HEK293T (cell line): ENCODE measurements at regions not wholly inside any gene's neighbourhood (a gene's known extent, or its start where the extent isn't known, plus 50 kb on each side); places are given as distances from the start of the nearest gene placed in this dataset.

Experiments
- CTCF ChIA-PET: fragments of 350-600 bp; formaldehyde crosslinking; extraction: SDS; loops from one replicate; lab custom pipeline; 2021; ENCODE audit warnings: antibody characterized with exemption, inconsistent platforms; lab: Yijun Ruan, JAX
- POLR2A ChIA-PET: fragments of 350-600 bp; formaldehyde crosslinking; extraction: SDS; loops from one replicate; lab custom pipeline; 2020; ENCODE audit warnings: antibody characterized with exemption, inconsistent platforms; lab: Yijun Ruan, JAX
- DNase-seq: peaks from one replicate; pipeline ENCODE4 v3.0.0; 2012; ENCODE audit warnings: mixed read lengths; ENCODE audit errors: extremely low spot score
- ARNT ChIP-seq: fragments of 450-650 bp; IDR thresholded peaks from 2 replicates; pipeline ENCODE4 v1.6.1; 2017; ENCODE audit warnings: mild to moderate bottlenecking
- BHLHE40 ChIP-seq: fragments of 450-650 bp; IDR thresholded peaks from 2 replicates; pipeline ENCODE4 v1.6.1; 2016; ENCODE audit warnings: mild to moderate bottlenecking, moderate library complexity, borderline replicate concordance
- CTBP1 ChIP-seq: fragments of 450-650 bp; IDR thresholded peaks from 2 replicates; pipeline ENCODE4 v1.6.1; 2016; ENCODE audit warnings: borderline replicate concordance
- ELF4 ChIP-seq: fragments of 450-650 bp; IDR thresholded peaks from 2 replicates; pipeline ENCODE4 v1.6.1; 2017; ENCODE audit warnings: antibody characterized with exemption
- FOXA1 ChIP-seq: fragments of 450-650 bp; IDR thresholded peaks from 2 replicates; pipeline ENCODE4 v1.6.1; 2016; ENCODE audit warnings: mild to moderate bottlenecking
- FOXK2 ChIP-seq: fragments of 450-650 bp; IDR thresholded peaks from 2 replicates; pipeline ENCODE4 v1.6.1; 2016; ENCODE audit warnings: mild to moderate bottlenecking
- FOXM1 ChIP-seq: fragments of 450-650 bp; IDR thresholded peaks from 2 replicates; pipeline ENCODE4 v1.6.1; 2017; ENCODE audit warnings: mild to moderate bottlenecking, borderline replicate concordance
- HDGF ChIP-seq: fragments of 450-650 bp; IDR thresholded peaks from 2 replicates; pipeline ENCODE4 v1.6.1; 2017; ENCODE audit warnings: antibody characterized with exemption, borderline replicate concordance
- L3MBTL2 ChIP-seq: fragments of 450-650 bp; conservative IDR thresholded peaks from 2 replicates; pipeline ENCODE4 v1.6.1; 2016; ENCODE audit warnings: mild to moderate bottlenecking
- LEF1 ChIP-seq: fragments of 450-650 bp; IDR thresholded peaks from 2 replicates; pipeline ENCODE4 v1.6.1; 2017; ENCODE audit warnings: mild to moderate bottlenecking, borderline replicate concordance
- NFRKB ChIP-seq: fragments of 450-650 bp; IDR thresholded peaks from 2 replicates; pipeline ENCODE4 v1.6.1; 2016; ENCODE audit warnings: mild to moderate bottlenecking, moderate library complexity
- PKNOX1 ChIP-seq: fragments of 450-650 bp; IDR thresholded peaks from 2 replicates; pipeline ENCODE4 v1.6.1; 2016
- SP1 ChIP-seq: fragments of 450-650 bp; IDR thresholded peaks from 2 replicates; pipeline ENCODE4 v1.6.1; 2017
- SUZ12 ChIP-seq: fragments of 450-650 bp; IDR thresholded peaks from 2 replicates; pipeline ENCODE4 v1.6.1; 2016; ENCODE audit warnings: mild to moderate bottlenecking
- TARDBP ChIP-seq: fragments of 450-650 bp; IDR thresholded peaks from 2 replicates; pipeline ENCODE4 v1.6.1; 2016
- ZNF384 ChIP-seq: fragments of 450-650 bp; IDR thresholded peaks from 2 replicates; pipeline ENCODE4 v1.6.1; 2016

DNA sequence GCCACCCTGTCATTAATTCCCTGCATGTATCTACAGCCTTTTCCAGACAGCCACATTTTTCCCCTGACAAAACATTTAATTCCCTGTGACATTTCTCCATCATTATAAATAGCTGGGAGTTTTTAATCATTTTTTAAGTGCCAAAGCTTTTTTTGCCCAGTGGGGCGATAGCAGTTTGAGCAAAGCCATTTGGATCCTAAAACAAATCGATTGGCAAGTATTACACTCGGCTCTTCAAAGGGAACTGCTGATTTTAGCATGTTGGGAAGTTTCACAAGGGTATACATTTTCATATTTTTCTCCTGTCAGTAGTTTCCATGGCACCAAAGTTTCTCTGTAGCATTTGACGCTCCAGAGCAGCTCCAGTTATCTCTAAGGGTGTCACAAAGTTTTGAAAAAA, 210.8 kb downstream of the HIPK3 start:
- TF ChIP-seq FOXA1 (no peak), ZNF384 (no peak), CTBP1 (no peak), LEF1 (no peak), ARNT (no peak), NFRKB (no peak), FOXK2 (no peak), BHLHE40 (no peak), SP1 (no peak), ELF4 (no peak), L3MBTL2 (no peak), PKNOX1 (no peak), HDGF (no peak), FOXM1 (no peak), SUZ12 (no peak)
- ChIA-PET POLR2A (no interaction called here), CTCF (no interaction called here)
- no peak for DNase-seq

DNA sequence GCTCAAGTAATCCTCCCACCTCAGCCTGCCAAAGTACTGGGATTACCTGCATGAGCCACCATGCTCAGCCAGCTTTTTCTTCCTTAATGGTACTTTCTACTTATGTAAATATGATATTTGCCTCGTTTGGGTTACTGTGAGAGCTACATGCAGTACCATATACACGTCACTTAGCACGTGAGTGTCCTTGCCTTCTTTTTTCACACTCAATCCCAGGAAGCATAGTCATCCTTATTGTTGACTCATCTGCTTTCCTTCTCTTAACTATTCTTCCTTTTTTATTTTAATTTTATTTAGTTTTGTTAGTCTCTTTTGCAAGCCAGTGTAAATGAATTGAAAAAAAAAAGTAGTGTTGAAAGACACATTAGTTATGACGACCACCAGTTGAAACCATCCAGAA, 205.9 kb downstream of the HIPK3 start:
- DNase-seq, result no peak
- TF ChIP-seq CTBP1 (no peak), SP1 (no peak), TARDBP (no peak), SUZ12 (no peak), ZNF384 (no peak), HDGF (no peak), PKNOX1 (no peak), LEF1 (no peak), BHLHE40 (no peak), FOXA1 (no peak), NFRKB (no peak)
- POLR2A ChIA-PET, result no interaction called here
- CTCF ChIA-PET, result no interaction called here

DNA sequence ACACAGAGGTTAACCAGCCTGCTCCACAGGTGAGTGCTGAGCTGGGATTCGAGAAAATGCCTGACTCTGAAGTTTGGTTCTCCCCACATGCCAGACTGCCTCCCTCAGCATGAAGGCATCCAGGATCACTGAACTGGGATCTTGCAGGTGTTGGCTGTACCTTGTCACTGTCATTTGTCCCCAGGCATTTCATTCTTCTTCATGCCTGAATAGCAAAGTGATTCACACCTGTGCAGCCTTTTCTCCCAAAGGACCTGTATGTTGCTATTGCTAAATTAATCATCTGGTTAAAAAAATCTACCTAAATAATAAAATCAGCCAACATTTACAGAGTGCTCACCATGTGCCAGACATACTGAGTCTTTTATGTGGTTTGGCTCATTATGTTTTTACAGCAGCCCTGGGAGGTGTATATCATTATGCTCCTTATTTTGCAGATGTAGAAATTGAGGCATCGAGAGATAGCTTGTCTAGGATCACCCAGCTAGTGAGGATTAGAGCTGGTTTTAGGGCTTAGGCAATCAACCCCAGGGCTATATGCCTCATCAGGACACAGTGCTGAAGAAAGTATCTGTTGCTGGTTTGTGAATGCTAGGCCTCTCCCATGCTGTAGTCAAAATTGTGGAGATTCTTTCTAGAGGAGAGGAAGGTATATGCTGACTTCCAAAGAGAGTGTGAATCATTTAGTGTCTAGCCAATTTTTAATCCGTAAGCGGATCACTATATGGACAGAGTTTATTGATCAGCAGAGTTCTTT, 204.4 kb downstream of the HIPK3 start:
- POLR2A ChIA-PET, result no interaction called here

GRCh38 chr11:33457948-33458347, 200.8 kb downstream of the HIPK3 start:
- ChIA-PET CTCF (no interaction called here), POLR2A (no interaction called here)
- no peak for DNase-seq
- TF ChIP-seq ZNF384 (no peak), FOXK2 (no peak), FOXM1 (no peak), CTBP1 (no peak), BHLHE40 (no peak), SUZ12 (no peak), NFRKB (no peak), ARNT (no peak), TARDBP (no peak), PKNOX1 (no peak)

More for the DNA sequence above, 204.4 kb downstream of the HIPK3 start:
- TF ChIP-seq ZNF384 (no peak), FOXK2 (no peak), L3MBTL2 (no peak), HDGF (no peak), LEF1 (no peak), BHLHE40 (no peak), TARDBP (no peak), ARNT (no peak), PKNOX1 (no peak)
- CTCF ChIA-PET, result no interaction called here
- DNase-seq, result no peak

GRCh38 chr11:33455867-33456463, 198.8 kb downstream of the HIPK3 start:
- no peak for DNase-seq
- CTCF ChIA-PET, result no interaction called here
- POLR2A ChIA-PET, result no interaction called here
- no peak for TF ChIP-seq ZNF384
- TF ChIP-seq HDGF, result no peak
- no peak for TF ChIP-seq ARNT
- no peak for TF ChIP-seq SP1
- TF ChIP-seq NFRKB, result no peak
- no peak for TF ChIP-seq LEF1
- TF ChIP-seq ELF4, result no peak

DNA sequence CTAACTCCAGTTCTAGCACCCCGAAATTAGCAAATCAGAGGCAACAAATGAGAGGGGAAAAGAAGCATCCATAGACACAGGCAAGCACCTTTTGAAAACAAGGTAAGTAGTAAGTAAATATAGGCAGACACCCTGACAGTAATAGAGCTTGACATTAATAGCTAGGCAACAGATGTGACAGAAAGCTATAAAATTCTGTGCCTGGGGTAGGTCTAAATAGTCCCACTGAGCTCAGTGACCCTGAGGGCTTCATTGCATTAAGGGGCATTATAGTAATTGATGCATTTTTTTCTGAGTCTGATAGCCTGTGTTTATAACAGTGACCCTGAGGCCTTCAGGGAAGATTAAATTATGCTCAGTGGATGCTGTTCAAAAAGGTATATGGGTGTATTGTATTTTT, 197.1 kb downstream of the HIPK3 start:
- ChIA-PET CTCF (interaction anchor here (1.1 kb wide), 1 partner anchor 22 kb away, joined by 4 read pairs; no protein-coding TSS in a partner anchor), POLR2A (no interaction called here)
- no peak for DNase-seq

More for the DNA sequence above, 197.1 kb downstream of the HIPK3 start:
- TF ChIP-seq ZNF384 (peak; percentile 15; the same call in 1 of the 2 replicates), PKNOX1 (peak; percentile 59), SUZ12 (no peak)
